Activated CD4-positive, alpha-beta memory T cell treated with anti-CD3 and anti-CD28 coated beads, Interleukin-2, amount 10 ng/mL, durations not matched to agents 7 days and 5 days (primary cell): ENCODE measurements at regions not wholly inside any gene's neighbourhood (a gene's known extent, or its start where the extent isn't known, plus 50 kb on each side); places are given as distances from the start of the nearest gene placed in this dataset.

Experiments
- CTCF ChIA-PET: fragments of 350-600 bp; sonication (Branson Sonifier 250); formaldehyde crosslinking; loops from one replicate; lab custom pipeline; 2021; ENCODE audit warnings: antibody characterized with exemption, inconsistent platforms; lab: Charles Lee
- POLR2A ChIA-PET: fragments of 350-600 bp; sonication (Branson Sonifier 250); formaldehyde crosslinking; loops from one replicate; lab custom pipeline; 2021; ENCODE audit warnings: antibody characterized with exemption; lab: Charles Lee
- DNase-seq: peaks from one replicate; pipeline ENCODE4 v3.0.0-alpha.2; 2020
- H3K27ac Mint-ChIP-seq: one replicate; pipeline ENCODE4 v1.8.0; 2021; ENCODE audit warnings: mild to moderate bottlenecking, mixed read lengths
- H3K27me3 Mint-ChIP-seq: one replicate; pipeline ENCODE4 v1.8.0; 2021; ENCODE audit warnings: mixed read lengths
- H3K36me3 Mint-ChIP-seq: one replicate; pipeline ENCODE4 v1.8.0; 2021; ENCODE audit warnings: low read depth, mixed read lengths
- H3K4me1 Mint-ChIP-seq: one replicate; pipeline ENCODE4 v1.8.0; 2021; ENCODE audit warnings: mixed read lengths
- H3K4me3 Mint-ChIP-seq: one replicate; pipeline ENCODE4 v1.8.0; 2021; ENCODE audit warnings: mild to moderate bottlenecking, mixed read lengths
- H3K9me3 Mint-ChIP-seq: one replicate; pipeline ENCODE4 v1.8.0; 2021; ENCODE audit warnings: mixed read lengths

DNA sequence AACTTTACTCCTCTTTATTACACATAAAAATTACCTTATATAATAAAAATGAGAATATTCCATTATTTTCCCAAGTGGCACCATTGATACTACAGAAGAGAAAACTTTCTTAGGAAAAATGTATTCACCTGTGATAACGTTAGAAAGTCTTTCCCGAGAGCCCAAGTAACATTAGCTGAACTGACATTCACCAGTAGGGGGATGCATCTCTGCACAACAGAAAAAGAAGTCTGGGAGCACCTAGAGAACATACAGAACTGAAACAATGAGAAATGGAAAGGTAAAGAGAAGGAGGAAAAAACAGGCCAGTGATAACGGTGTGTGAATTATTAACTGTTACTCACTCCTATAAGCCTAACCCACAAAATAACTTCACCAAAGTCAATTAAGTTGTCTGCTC is 423.3 kb downstream of the CENPC start:
- no peaks in the 10 kb centered on the region for H3K9me3 Mint-ChIP-seq
- H3K27me3 Mint-ChIP-seq: no peaks in the 10 kb centered on the region
- H3K4me3 Mint-ChIP-seq: no peak overlapping the region
- no peak for DNase-seq
- no peaks in the 10 kb centered on the region for H3K4me1 Mint-ChIP-seq
- ChIA-PET CTCF (no interaction called here), POLR2A (no interaction called here)
- H3K27ac Mint-ChIP-seq: no peak overlapping the region
- H3K36me3 Mint-ChIP-seq: no peaks in the 10 kb centered on the region

DNA sequence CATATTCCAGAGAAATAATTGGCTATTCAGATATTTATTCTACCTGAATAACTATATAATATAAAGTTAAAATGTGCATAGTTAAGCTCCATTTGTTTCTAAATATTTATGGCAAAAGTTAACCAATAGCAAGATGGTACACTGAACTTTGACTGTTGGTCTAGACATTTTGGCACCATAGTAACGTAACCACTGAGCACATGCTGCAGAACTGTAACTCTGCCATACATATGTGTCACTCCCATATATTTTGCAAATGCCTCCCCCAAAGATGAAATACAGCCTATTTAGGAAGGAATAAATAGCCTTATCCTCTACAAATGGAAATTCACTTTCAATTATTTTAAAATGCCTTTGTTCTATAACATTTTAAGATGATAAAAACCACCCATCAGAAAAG is 424.9 kb downstream of the CENPC start:
- Mint-ChIP-seq H3K9me3 (no peaks in the 10 kb centered on the region), H3K36me3 (no peaks in the 10 kb centered on the region), H3K27me3 (no peaks in the 10 kb centered on the region), H3K4me1 (no peaks in the 10 kb centered on the region), H3K27ac (no peak overlapping the region), H3K4me3 (no peak overlapping the region)
- ChIA-PET CTCF (no interaction called here), POLR2A (no interaction called here)
- DNase-seq: no peak

DNA sequence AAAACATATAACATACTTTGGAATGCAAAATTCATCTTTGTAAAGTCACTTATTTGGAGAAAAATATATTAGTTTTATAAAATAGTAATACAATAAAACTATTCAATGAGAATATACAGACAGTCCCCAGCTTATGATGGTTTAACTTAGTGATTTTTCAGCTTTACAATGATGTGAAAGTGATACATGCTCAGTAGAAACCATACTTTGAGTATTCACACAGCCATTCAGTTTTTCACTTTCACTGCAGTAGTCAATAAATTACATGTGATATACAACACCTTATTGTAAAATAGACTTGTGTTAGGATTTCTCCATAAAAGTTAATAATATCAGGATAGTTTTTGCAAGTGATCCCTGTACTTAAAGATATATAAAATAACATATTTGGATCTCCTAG is 436.0 kb downstream of the CENPC start:
- no peaks in the 10 kb centered on the region for H3K36me3 Mint-ChIP-seq
- H3K4me1 Mint-ChIP-seq: no peaks in the 10 kb centered on the region
- no peaks in the 10 kb centered on the region for H3K9me3 Mint-ChIP-seq
- no peak for DNase-seq
- POLR2A ChIA-PET: no interaction called here
- H3K27ac Mint-ChIP-seq: no peak overlapping the region
- no peak overlapping the region for H3K4me3 Mint-ChIP-seq
- no peaks in the 10 kb centered on the region for H3K27me3 Mint-ChIP-seq
- CTCF ChIA-PET: no interaction called here

DNA sequence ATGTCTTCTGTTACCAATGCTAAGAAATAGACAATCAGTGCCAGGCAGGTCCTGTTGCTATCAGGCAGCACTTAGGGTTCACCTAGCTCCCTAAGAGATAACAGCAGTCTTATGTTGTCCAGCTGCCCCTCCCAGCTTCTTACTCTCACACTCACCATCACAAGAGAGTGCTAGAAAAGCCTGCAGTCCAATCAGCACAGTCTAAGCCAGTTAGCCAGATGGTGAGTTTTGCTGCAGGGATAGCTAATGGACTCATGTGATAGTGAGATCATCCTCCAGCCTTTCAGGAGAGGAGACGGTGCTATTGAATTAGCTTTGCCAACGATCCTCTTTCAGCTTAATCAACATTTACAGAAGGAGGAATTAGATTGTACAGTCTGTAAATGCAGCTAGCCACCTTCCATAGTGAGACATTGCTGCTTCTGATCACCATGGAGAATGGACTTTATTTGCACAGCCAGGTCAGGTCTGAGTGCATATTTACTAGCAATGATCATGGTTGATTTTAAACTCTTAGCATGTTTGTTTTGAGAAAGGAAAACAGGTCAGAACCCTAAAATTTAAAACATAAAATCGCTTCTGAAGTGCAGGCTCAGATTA is 438.3 kb downstream of the CENPC start:
- no peak for DNase-seq
- ChIA-PET POLR2A (no interaction called here), CTCF (interaction anchor here (1.4 kb wide), 1 partner anchor 19 kb away, joined by 4 read pairs; no protein-coding TSS in a partner anchor)
- no peak overlapping the region for H3K27ac Mint-ChIP-seq
- no peaks in the 10 kb centered on the region for H3K36me3 Mint-ChIP-seq
- no peaks in the 10 kb centered on the region for H3K9me3 Mint-ChIP-seq
- H3K4me3 Mint-ChIP-seq: no peak overlapping the region
- H3K27me3 Mint-ChIP-seq: no peaks in the 10 kb centered on the region
- no peaks in the 10 kb centered on the region for H3K4me1 Mint-ChIP-seq

DNA sequence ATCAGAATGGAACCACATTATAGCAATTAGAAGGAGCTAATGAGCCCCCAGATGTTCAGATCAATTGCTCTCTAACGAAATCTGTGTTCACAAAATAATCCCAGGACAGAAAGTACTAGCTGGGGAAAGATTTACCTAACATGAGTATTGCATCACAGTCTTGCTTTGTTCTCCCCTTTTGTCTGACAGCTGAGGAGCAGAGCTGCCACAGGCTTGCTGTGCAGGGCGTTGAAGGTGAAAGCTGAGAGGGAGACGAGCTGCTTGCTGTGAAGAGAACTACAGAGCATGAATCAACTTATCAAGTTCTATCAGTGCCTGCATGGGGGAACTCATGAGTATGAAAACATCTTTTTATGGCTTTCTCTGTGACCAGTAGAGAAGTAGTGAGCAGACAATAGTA is 441.2 kb downstream of the CENPC start:
- Mint-ChIP-seq H3K9me3 (no peaks in the 10 kb centered on the region), H3K27me3 (no peaks in the 10 kb centered on the region), H3K36me3 (no peaks in the 10 kb centered on the region), H3K27ac (no peak overlapping the region), H3K4me3 (no peak overlapping the region), H3K4me1 (no peaks in the 10 kb centered on the region)
- CTCF ChIA-PET: no interaction called here
- no peak for DNase-seq
- POLR2A ChIA-PET: no interaction called here

DNA sequence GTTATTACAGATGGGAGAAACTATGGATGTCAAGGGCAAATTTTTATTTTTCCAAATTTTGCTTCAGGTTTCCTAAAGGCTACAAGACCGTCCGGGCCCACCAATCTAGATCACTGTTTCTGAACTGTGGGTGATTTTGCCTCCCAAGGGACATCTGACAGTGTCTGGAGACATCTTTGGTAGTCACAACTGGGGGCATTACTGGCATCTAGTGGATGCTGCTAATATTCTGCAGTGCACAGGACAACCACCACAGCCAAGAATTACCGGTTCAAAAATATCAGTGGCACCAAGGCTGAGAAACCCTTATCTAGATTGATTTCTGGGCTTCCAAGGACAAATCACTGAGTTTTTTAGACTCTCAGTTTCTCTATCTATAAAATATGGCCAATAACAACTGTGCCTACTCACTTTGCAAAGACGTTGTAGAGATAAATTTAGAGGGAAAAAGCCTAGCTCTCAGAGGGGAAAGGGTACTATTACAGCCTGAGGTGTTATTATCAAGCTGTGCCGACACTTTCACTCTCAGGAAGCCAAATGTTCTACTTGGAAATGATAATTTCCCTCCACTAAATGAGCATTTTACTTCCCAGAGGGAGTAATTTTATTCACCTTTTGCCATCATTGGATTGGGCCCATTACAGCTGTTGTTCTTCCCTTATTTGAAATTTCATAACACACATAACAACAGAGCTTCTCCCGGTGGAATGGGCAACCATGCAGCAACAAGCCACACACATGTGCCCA is 442.1 kb downstream of the CENPC start:
- no peak for DNase-seq
- no peaks in the 10 kb centered on the region for H3K27me3 Mint-ChIP-seq
- POLR2A ChIA-PET: no interaction called here
- no peaks in the 10 kb centered on the region for H3K4me1 Mint-ChIP-seq
- H3K27ac Mint-ChIP-seq: no peak overlapping the region
- H3K4me3 Mint-ChIP-seq: no peak overlapping the region
- no peaks in the 10 kb centered on the region for H3K9me3 Mint-ChIP-seq
- CTCF ChIA-PET: no interaction called here
- H3K36me3 Mint-ChIP-seq: no peaks in the 10 kb centered on the region

DNA sequence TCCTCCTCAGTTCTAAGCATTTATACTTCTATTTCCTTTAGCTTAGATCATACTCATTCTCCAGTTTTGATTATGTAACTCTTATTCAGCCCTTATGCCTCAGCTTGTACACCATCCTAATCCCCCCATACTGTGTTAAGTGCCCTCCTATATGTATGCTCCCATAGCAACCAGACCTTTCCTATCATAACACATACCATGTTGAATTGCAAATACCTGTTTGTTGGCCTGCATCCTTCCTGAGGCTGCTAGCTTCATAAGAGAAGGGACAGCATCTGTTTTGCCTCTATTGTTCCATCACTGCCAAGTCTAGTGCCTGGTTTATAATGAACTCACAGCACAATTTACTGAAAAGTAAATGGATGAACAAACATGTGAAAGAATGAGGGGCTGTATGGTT is 443.7 kb downstream of the CENPC start:
- no peak overlapping the region for H3K4me3 Mint-ChIP-seq
- DNase-seq: no peak
- POLR2A ChIA-PET: no interaction called here
- no peaks in the 10 kb centered on the region for H3K27me3 Mint-ChIP-seq
- H3K9me3 Mint-ChIP-seq: no peaks in the 10 kb centered on the region
- H3K27ac Mint-ChIP-seq: no peak overlapping the region
- no peaks in the 10 kb centered on the region for H3K4me1 Mint-ChIP-seq
- CTCF ChIA-PET: no interaction called here
- no peaks in the 10 kb centered on the region for H3K36me3 Mint-ChIP-seq

DNA sequence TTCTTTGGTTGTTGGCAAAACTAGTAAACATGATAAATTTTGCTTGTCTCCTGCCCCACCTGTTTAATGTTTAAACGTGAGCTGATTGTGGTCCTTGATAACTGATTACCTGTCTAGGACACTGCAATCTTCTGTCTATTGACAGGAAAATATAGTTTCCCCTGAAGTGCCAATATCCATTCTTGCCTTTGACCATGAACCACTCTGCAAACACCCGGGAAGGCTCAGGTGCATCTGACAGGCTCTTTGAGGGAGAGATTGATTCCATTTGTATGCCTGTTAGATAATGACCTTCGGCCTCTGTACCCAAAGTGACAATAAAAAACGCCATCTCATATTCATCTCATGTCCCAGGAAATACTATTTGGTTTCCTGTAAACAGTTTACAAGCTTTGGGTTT is 453.0 kb downstream of the CENPC start:
- no peak for DNase-seq
- ChIA-PET POLR2A (no interaction called here), CTCF (no interaction called here)
- Mint-ChIP-seq H3K9me3 (no peaks in the 10 kb centered on the region), H3K27me3 (no peaks in the 10 kb centered on the region), H3K27ac (no peak overlapping the region), H3K36me3 (no peaks in the 10 kb centered on the region), H3K4me3 (no peak overlapping the region), H3K4me1 (no peaks in the 10 kb centered on the region)

DNA sequence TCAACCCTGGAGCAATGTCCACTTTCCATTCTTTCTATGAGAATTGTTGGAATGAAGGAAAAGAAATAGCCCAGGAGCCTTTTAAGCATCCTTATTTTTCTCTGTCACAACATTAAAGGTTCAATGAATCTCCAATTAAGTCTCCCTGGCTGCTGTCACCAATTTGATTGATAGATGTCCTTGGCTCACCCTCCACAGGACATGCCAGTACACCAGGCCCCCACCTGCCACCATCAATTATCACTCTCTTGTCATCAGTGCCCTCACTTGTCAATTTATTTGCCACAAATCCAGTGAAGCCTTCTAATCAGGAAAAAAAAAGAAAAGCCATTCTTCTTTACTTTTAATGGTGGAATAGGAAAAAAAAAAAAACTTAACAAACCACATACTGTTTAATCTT is 453.6 kb downstream of the CENPC start:
- CTCF ChIA-PET: no interaction called here
- no peak for DNase-seq
- H3K9me3 Mint-ChIP-seq: no peaks in the 10 kb centered on the region
- POLR2A ChIA-PET: no interaction called here
- no peaks in the 10 kb centered on the region for H3K27me3 Mint-ChIP-seq
- no peaks in the 10 kb centered on the region for H3K4me1 Mint-ChIP-seq
- no peak overlapping the region for H3K4me3 Mint-ChIP-seq
- H3K27ac Mint-ChIP-seq: no peak overlapping the region
- no peaks in the 10 kb centered on the region for H3K36me3 Mint-ChIP-seq

DNA sequence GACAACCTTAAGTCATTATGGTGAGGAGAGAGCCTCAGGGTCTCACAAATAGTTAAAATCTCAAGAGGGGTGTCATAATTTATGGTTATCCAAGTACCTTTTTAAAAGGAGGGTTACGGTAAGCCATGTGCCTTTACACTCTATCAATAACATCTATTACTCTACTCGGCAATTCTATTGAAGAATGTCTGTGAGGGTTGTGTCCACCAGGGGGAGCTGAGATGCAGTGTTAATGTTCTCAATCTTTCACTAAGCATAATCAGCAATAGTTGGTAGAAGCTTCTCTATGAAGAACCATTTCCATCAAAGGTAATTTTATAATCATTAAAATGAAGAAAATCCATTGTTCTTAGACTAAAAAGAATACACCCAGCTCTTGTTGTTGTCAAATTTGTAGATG is 457.4 kb downstream of the CENPC start:
- H3K9me3 Mint-ChIP-seq: no peaks in the 10 kb centered on the region
- H3K4me3 Mint-ChIP-seq: no peak overlapping the region
- H3K27ac Mint-ChIP-seq: no peak overlapping the region
- no peaks in the 10 kb centered on the region for H3K36me3 Mint-ChIP-seq
- ChIA-PET POLR2A (no interaction called here), CTCF (interaction anchor here (1.0 to 2.0 kb wide), 4 partner anchors 9 to 240 kb away, joined by 4 to 23 read pairs (median 6); no protein-coding TSS in a partner anchor)
- H3K27me3 Mint-ChIP-seq: no peaks in the 10 kb centered on the region
- DNase-seq: peak; percentile 45
- no peaks in the 10 kb centered on the region for H3K4me1 Mint-ChIP-seq

DNA sequence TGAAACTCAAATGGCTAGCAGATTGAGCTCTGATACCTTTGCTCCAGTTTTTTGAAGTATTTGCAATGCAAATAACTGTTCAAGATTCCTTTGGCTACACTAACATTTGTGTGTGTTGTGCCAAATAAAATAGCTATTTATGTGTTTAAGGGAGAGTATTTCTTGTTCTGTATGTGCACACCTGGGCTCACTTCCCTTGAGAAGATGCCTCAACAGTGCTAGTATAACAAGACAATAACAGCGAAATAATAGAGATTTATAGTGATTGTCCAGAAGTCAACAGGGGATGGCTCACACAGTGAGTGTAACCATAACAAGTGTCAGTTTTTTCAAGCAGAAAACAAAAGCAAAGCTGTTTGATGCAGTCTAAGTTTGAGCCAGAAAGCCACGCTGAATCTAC is 460.5 kb downstream of the CENPC start:
- no peaks in the 10 kb centered on the region for H3K36me3 Mint-ChIP-seq
- ChIA-PET CTCF (interaction anchor here (0.7 to 1.7 kb wide), 2 partner anchors 242 to 1158 kb away, joined by 3 to 5 read pairs; no protein-coding TSS in a partner anchor), POLR2A (no interaction called here)
- no peak overlapping the region for H3K4me3 Mint-ChIP-seq
- H3K4me1 Mint-ChIP-seq: no peaks in the 10 kb centered on the region
- no peaks in the 10 kb centered on the region for H3K9me3 Mint-ChIP-seq
- DNase-seq: no peak
- no peaks in the 10 kb centered on the region for H3K27me3 Mint-ChIP-seq
- no peak overlapping the region for H3K27ac Mint-ChIP-seq

DNA sequence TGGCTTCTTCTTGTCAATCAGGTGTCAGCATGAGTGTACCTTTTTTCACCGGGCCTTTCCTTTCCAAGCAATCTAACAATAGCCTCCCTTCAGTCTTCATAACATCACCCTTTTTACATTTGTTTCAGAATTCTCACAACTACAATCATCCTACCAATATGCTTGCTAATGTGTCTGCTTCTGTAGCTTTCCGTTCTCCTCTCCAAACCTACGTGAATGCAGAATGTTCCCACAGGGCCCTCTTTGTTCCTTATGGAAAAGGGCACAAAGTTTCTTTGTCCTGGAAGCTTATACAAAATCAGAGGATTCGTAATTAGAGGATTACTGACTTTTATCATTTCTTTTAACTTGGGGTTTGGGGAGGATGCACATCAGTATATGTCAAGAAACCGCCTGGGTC is 461.8 kb downstream of the CENPC start:
- H3K27me3 Mint-ChIP-seq: no peaks in the 10 kb centered on the region
- H3K9me3 Mint-ChIP-seq: no peaks in the 10 kb centered on the region
- H3K27ac Mint-ChIP-seq: no peak overlapping the region
- CTCF ChIA-PET: no interaction called here
- no peaks in the 10 kb centered on the region for H3K36me3 Mint-ChIP-seq
- POLR2A ChIA-PET: no interaction called here
- no peak for DNase-seq
- no peak overlapping the region for H3K4me3 Mint-ChIP-seq
- no peaks in the 10 kb centered on the region for H3K4me1 Mint-ChIP-seq

DNA sequence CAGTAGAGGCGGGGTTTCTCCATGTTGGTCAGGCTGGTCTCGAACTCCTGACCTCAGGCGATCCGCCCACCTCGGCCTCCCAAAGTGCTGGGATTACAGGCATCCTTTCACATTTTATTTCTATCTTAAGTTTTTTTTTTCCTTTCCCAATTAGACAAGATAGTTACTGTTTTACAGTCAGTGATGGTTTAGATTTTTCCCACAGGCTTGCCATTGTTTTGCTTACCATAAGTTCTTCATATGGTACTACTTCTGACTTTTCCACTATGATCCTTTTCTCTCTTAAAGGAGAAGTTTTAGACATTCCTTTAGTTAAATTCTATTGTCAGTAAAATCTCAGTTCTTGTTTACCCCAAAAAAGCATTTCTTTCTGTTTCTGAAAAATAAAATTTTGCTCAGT is 462.6 kb downstream of the CENPC start:
- Mint-ChIP-seq H3K9me3 (no peaks in the 10 kb centered on the region), H3K4me3 (no peak overlapping the region), H3K27ac (no peak overlapping the region), H3K36me3 (no peaks in the 10 kb centered on the region), H3K4me1 (no peaks in the 10 kb centered on the region), H3K27me3 (no peaks in the 10 kb centered on the region)
- DNase-seq: no peak
- CTCF ChIA-PET: no interaction called here
- POLR2A ChIA-PET: no interaction called here

DNA sequence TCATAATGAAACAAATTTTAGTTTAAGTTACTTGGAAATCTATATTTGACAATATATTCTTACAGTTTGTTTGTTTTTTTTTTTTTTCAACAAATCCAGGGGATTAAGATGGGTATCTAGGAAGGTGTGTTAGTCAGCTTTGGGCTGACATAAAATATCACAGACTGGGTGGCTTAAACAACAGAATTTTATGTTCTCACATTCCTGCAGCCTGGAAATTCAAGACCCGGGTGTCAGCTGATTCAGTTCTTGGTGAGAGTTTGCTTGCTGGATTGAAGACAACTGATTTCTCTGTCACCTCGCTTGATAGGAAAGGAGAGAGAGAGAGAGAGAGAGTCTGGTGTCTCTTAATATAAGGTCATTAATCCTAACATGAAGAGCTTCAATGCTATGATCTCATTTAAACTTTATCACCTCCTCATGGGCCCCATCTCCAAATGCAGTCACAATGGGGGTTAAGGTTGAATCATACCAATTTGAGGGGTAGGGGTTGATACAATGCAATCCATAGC is 465.2 kb downstream of the CENPC start:
- DNase-seq: no peak
- Mint-ChIP-seq H3K4me1 (no peaks in the 10 kb centered on the region), H3K27ac (no peak overlapping the region), H3K9me3 (no peaks in the 10 kb centered on the region), H3K36me3 (no peaks in the 10 kb centered on the region), H3K4me3 (no peak overlapping the region), H3K27me3 (no peaks in the 10 kb centered on the region)
- ChIA-PET CTCF (no interaction called here), POLR2A (no interaction called here)
